Stomach (tissue), 4 donors: ENCODE measurements at regions not wholly inside any gene's neighbourhood (a gene's known extent, or its start where the extent isn't known, plus 50 kb on each side); places are given as distances from the start of the nearest gene placed in this dataset.

Experiments
- CTCF ChIP-seq, 7 experiments: fragments of 450-650 bp in 4 of 7; fragments of 200-600 bp in 3 of 7; sonication (generic) in 3 of 7; IDR thresholded peaks; one replicate each; pipeline ENCODE4 v1.5.1; 2016 to 2019; ENCODE audit warnings: antibody characterized with exemption in 7 of 7, control low read depth in 2 of 7, mild to moderate bottlenecking in 1 of 7
- EP300 ChIP-seq: sonication (generic); formaldehyde crosslinking; IDR thresholded peaks from one replicate; pipeline ENCODE4 v1.6.1; 2017; ENCODE audit warnings: antibody characterized with exemption
- POLR2A ChIP-seq, 4 donors: fragments of 450-650 bp; IDR thresholded peaks; one replicate each; pipeline ENCODE4 v1.6.1; 2016; ENCODE audit warnings: antibody characterized with exemption in 4 of 4, control low read depth in 2 of 4, mild to moderate bottlenecking in 1 of 4, moderate library complexity in 1 of 4

DNA sequence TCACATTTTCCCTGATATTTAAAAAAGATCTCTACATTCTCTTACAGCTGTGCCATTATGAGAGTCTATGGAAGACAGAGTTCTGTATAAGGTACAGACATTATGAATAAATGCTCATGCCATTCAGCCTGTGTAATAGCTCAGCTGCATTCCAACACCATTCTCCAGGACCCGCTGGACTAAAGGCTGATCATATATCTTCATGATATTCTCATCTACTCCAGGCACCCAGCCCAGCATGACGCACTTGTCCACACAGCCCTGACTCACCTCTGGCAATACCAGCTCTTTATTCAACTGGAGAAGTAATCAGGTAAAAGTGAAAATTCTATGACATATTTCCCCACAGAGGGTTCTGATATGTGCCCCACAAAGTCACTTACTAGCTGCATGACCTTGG is 437.5 kb upstream of the FGF16 start:
- TF ChIP-seq CTCF (IDR thresholded peaks at IDR 0.05) (no peak), EP300 (no peak), POLR2A (IDR thresholded peaks at IDR 0.05) (no peak)
